H1 (cell line): ENCODE measurements at regions not wholly inside any gene's neighbourhood (a gene's known extent, or its start where the extent isn't known, plus 50 kb on each side); places are given as distances from the start of the nearest gene placed in this dataset.

ENCODE experiments used
- CHD1 ChIP-seq: IDR thresholded peaks from 2 replicates; pipeline ENCODE4 v1.6.1; 2012; ENCODE audit warnings: low read depth, low read length, improper control_type of control experiment
- EGR1 ChIP-seq: IDR thresholded peaks from 2 replicates; pipeline ENCODE4 v1.6.1; 2011; ENCODE audit warnings: low read depth, low read length, borderline replicate concordance
- KDM5A ChIP-seq: fragments of 200-600 bp; IDR thresholded peaks from 2 replicates; pipeline ENCODE4 v1.7.1; 2012; ENCODE audit warnings: mild to moderate bottlenecking, low read length, inconsistent platforms, mixed read lengths
- SIX5 ChIP-seq: IDR thresholded peaks from 2 replicates; pipeline ENCODE4 v1.6.1; 2011; ENCODE audit warnings: mild to moderate bottlenecking, low read depth, low read length
- TBP ChIP-seq: IDR thresholded peaks from 2 replicates; pipeline ENCODE4 v1.6.1; 2011; ENCODE audit warnings: low read depth, low read length, improper control_type of control experiment
- TF ChIP-seq, protein P1 (sequence below), 3 experiments: IDR thresholded peaks; 1 replicate in 2 of 3; 2 replicates in 1 of 3; pipeline versions ENCODE4 v1.5.1 to v1.6.1; 2011; ENCODE audit warnings: low read length in 3 of 3, mild to moderate bottlenecking in 3 of 3, inconsistent platforms in 2 of 3, low read depth in 1 of 3, moderate library complexity in 1 of 3; ENCODE audit not compliant: insufficient read depth in 1 of 3; ENCODE audit errors: control extremely low read depth in 1 of 3

DNA sequence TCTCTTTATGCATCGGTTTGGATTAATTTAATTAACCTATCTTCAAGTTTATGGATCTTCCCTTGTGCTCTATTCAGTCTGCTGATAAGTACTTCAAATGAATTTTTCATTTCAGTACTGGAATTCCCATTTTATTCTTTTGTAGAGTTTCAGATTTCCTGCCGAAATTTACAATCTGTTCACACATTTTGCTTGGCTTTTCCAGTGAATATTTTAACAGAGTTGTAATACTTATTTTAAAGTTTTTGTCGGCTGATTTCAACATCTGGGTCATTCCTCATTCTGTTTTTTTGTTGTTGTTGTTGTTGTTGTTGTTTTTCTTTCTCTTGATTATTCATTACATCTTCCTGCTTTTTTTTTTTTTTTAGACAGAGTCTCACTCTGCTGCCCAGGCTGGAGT is 89.9 kb upstream of the KCNMA1 start:
- TF ChIP-seq SIX5 (no peak), EGR1 (no peak), TBP (no peak), KDM5A (no peak), CHD1 (no peak)
- TF ChIP-seq, protein P1, sequence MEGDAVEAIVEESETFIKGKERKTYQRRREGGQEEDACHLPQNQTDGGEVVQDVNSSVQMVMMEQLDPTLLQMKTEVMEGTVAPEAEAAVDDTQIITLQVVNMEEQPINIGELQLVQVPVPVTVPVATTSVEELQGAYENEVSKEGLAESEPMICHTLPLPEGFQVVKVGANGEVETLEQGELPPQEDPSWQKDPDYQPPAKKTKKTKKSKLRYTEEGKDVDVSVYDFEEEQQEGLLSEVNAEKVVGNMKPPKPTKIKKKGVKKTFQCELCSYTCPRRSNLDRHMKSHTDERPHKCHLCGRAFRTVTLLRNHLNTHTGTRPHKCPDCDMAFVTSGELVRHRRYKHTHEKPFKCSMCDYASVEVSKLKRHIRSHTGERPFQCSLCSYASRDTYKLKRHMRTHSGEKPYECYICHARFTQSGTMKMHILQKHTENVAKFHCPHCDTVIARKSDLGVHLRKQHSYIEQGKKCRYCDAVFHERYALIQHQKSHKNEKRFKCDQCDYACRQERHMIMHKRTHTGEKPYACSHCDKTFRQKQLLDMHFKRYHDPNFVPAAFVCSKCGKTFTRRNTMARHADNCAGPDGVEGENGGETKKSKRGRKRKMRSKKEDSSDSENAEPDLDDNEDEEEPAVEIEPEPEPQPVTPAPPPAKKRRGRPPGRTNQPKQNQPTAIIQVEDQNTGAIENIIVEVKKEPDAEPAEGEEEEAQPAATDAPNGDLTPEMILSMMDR (IDR thresholded peaks at IDR 0.05; ENCODE audit: control extremely low read depth in 1 of 3, insufficient read depth in 1 of 3, low read depth in 1 of 3, low read length in 3 of 3) = no peak
